Spleen (tissue), 7 donors: ENCODE measurements at regions not wholly inside any gene's neighbourhood (a gene's known extent, or its start where the extent isn't known, plus 50 kb on each side); places are given as distances from the start of the nearest gene placed in this dataset.

ENCODE experiments used
- POLR2A ChIP-seq, 3 donors: fragments of 450-650 bp; IDR thresholded peaks; one replicate each; pipeline ENCODE4 v1.5.1; 2017; ENCODE audit warnings: antibody characterized with exemption in 3 of 3, mild to moderate bottlenecking in 1 of 3
- TF ChIP-seq, protein P1 (sequence below), 11 experiments: fragments of 200-600 bp in 7 of 11; fragments of 450-650 bp in 4 of 11; sonication (generic) in 4 of 11; IDR thresholded peaks in 8 of 11; conservative IDR thresholded peaks in 3 of 11; 1 replicate in 7 of 11; 2 replicates in 4 of 11; pipeline versions ENCODE4 v1.4.0 to v1.8.0; 2016 to 2021; ENCODE audit warnings: antibody characterized with exemption in 11 of 11, inconsistent platforms in 4 of 11, mild to moderate bottlenecking in 1 of 11
- donor health status: DM: no; HTN: no; CAD: no; lungs with moderate emphysema.
- donor health status: DM: no; HTN: no; CAD: no.
- donor health status: DM: no; HTN: no; CAD: no.

DNA sequence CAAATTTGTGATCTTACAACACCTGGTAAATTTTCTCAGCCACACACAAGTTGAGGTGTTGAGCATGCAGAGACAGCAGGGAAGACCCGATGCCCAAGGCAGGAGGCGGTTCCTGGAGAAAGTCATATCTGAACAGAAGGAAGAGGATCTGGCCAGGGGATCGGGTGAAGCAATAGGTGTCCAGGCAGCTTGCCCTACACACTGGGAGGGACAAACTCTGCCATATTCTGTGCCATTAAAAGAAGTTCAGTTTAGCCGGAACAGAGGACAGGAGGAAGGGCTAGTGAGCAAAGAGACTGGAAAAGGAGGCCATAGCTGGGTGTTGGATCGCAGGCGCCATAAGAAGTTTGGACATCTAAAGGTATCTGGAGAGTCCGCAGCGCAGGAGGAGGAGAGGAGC, 76.5 kb downstream of the TMPRSS5 start:
- TF ChIP-seq, protein P1, sequence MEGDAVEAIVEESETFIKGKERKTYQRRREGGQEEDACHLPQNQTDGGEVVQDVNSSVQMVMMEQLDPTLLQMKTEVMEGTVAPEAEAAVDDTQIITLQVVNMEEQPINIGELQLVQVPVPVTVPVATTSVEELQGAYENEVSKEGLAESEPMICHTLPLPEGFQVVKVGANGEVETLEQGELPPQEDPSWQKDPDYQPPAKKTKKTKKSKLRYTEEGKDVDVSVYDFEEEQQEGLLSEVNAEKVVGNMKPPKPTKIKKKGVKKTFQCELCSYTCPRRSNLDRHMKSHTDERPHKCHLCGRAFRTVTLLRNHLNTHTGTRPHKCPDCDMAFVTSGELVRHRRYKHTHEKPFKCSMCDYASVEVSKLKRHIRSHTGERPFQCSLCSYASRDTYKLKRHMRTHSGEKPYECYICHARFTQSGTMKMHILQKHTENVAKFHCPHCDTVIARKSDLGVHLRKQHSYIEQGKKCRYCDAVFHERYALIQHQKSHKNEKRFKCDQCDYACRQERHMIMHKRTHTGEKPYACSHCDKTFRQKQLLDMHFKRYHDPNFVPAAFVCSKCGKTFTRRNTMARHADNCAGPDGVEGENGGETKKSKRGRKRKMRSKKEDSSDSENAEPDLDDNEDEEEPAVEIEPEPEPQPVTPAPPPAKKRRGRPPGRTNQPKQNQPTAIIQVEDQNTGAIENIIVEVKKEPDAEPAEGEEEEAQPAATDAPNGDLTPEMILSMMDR (IDR thresholded peaks at IDR 0.05 in 8 of 11, conservative IDR thresholded peaks at IDR 0.05 in 3 of 11) = no peak
- TF ChIP-seq POLR2A (IDR thresholded peaks at IDR 0.05) = no peak
